Right lobe of liver (tissue), 6 donors: ENCODE measurements at regions not wholly inside any gene's neighbourhood (a gene's known extent, or its start where the extent isn't known, plus 50 kb on each side); places are given as distances from the start of the nearest gene placed in this dataset.

ENCODE experiments used
- ATAC-seq, 4 donors: fragments of 200-7000 bp; cut with Tn5 transposase; one replicate each; pipeline ENCODE4 v1.9.1; 2020; ENCODE audit warnings: mild to moderate bottlenecking in 4 of 4, moderate library complexity in 4 of 4
- DNase-seq, 3 donors: peaks; one replicate each; pipeline ENCODE4 v3.0.0-alpha.2; 2020
- H3K27ac ChIP-seq, 3 donors: fragments of 200-600 bp; one replicate each; pipeline ENCODE4 v1.8.0; 2022
- H3K27me3 ChIP-seq, 2 donors: fragments of 200-600 bp; one replicate each; pipeline ENCODE4 v1.8.0; 2022
- H3K36me3 ChIP-seq, 4 donors: fragments of 200-600 bp; sonication (generic) in 1 of 4; one replicate each; pipeline versions ENCODE4 v1.5.1 to v1.8.0; 2017 to 2022; ENCODE audit warnings: control low read depth in 1 of 4
- H3K4me1 ChIP-seq, 4 donors: fragments of 200-600 bp; sonication (generic) in 1 of 4; one replicate each; pipeline versions ENCODE4 v1.5.1 to v1.8.0; 2017 to 2022; ENCODE audit warnings: control low read depth in 1 of 4
- H3K4me3 ChIP-seq, 3 donors: fragments of 200-600 bp; one replicate each; pipeline ENCODE4 v1.8.0; 2022
- H3K9me3 ChIP-seq, 4 donors: fragments of 200-600 bp; sonication (generic) in 1 of 4; one replicate each; pipeline versions ENCODE4 v1.5.1 to v1.8.0; 2017 to 2022; ENCODE audit warnings: control low read depth in 1 of 4
- CTCF ChIP-seq, 4 donors: fragments of 200-600 bp in 3 of 4; fragments of 450-650 bp in 1 of 4; IDR thresholded peaks; one replicate each; pipeline versions ENCODE4 v1.5.1 to v1.8.0; 2016 to 2022; ENCODE audit warnings: antibody characterized with exemption in 4 of 4, mild to moderate bottlenecking in 2 of 4
- POLR2A ChIP-seq: fragments of 450-650 bp; IDR thresholded peaks from one replicate; pipeline ENCODE4 v1.6.1; 2017; ENCODE audit warnings: antibody characterized with exemption, mild to moderate bottlenecking
- WGBS: methylation state at CpG from one replicate; pipeline ENCODE4 v1.1.6; 2018; ENCODE audit warnings: low coverage, low lambda C conversion rate; ENCODE audit not compliant: insufficient coverage; ENCODE audit errors: missing lambda C conversion rate; 5-methylcytosine and 5-hydroxymethylcytosine counted together
- intact Hi-C, 2 donors: fragments of 100-400 bp; cut with DNase I; formaldehyde crosslinking; loops; one replicate each; pipeline versions ENCODE4 v1.11.2 to v1.14.1; 2022
- donor health status: DM: no; HTN: yes; CAD: no.
- donor health status: DM: no; HTN: no; CAD: no.
- donor health status: DM: no; HTN: no; CAD: no.
- donor health status: DM: no; HTN: yes; CAD: no.
- donor health status: DM: no; HTN: yes; CAD: no.

DNA sequence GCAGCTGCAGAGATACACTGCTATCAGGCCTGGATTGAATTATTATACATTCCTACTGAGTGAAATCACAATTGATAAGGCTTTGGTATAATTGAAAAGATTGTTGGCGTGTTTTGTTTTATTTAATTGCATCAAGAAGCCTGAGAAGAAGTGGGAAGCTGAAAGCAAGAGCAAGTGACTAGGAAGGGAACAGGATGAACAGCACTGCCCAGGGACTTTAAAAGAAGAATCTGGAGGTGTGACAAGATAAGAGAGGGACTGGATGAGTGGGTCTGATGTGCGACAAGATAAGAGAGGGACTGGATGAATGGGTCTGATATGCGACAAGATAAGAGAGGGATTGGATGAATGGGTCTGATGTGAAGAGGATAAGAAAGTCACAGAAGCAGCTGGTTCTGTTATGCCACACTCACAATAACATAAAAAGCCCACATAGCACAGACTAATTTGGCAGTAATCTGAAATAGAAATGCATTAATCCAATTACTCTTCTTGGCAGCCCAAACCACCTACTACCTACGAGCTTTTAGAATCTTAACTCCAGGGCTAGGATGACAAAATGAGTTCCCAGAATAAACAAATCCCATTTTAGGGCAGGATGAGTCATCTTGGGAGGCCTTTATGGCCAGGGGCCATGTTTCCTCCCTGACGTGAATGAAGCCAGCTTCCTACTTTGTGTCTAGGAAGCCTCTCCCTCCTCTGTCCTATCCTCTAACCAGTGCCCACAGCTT is 129.7 kb downstream of the DUSP10 start:
- no peaks in the 10 kb centered on the region for H3K36me3 ChIP-seq
- TF ChIP-seq POLR2A (no peak), CTCF (IDR thresholded peaks at IDR 0.05) (no peak)
- ATAC-seq, result peak in 3 of 4 donors; percentile 56 to 97 (median 75)
- no peak overlapping the region for H3K4me3 ChIP-seq
- no peak overlapping the region for H3K27ac ChIP-seq
- 51% methylated on average over 5 of the region's 5 CpGs for WGBS
- no peaks in the 10 kb centered on the region for H3K9me3 ChIP-seq
- H3K4me1 ChIP-seq, result no peaks in the 10 kb centered on the region
- intact Hi-C loops, result no loop called here
- no peaks in the 10 kb centered on the region for H3K27me3 ChIP-seq
- DNase-seq, result peak in 1 of 3 donors; percentile 53

- Histone ChIP-seq H3K27me3 (no peaks in the 10 kb centered on the region), H3K27ac (peak overlapping the region; percentile 48 to 95 (median 87)), H3K9me3 (no peaks in the 10 kb centered on the region), H3K36me3 (no peaks in the 10 kb centered on the region), H3K4me1 (peaks cover 0 to 15% (median 2%) of the 10 kb centered on the region in 4 donors), H3K4me3 (peak overlapping the region in 2 of 3 donors; percentile 5 to 26)
- ATAC-seq (peak; percentile 76 to 92 (median 88)), DNase-seq (peak in 2 of 3 donors; percentile 57 to 76)
- intact Hi-C loops, result no loop called here
- TF ChIP-seq CTCF (IDR thresholded peaks at IDR 0.05), result no peak
- TF ChIP-seq POLR2A, result peak; percentile 28
- 27% methylated on average over 5 of the region's 5 CpGs for WGBS
Measured at GRCh38 chr1:221620437-221621384, 121.2 kb downstream of the DUSP10 start.

GRCh38 chr1:221621683-221622082 is 120.2 kb downstream of the DUSP10 start:
- Histone ChIP-seq H3K36me3 (no peaks in the 10 kb centered on the region), H3K4me1 (peaks cover 0 to 15% (median 2%) of the 10 kb centered on the region in 4 donors), H3K27me3 (no peaks in the 10 kb centered on the region), H3K4me3 (no peak overlapping the region), H3K9me3 (no peaks in the 10 kb centered on the region), H3K27ac (peak overlapping the region; percentile 48 to 95 (median 87))
- TF ChIP-seq CTCF (IDR thresholded peaks at IDR 0.05), result no peak
- no peak for TF ChIP-seq POLR2A
- intact Hi-C loops, result no loop called here
- ATAC-seq (peak in 3 of 4 donors; percentile 40 to 54 (median 53)), DNase-seq (peak in 1 of 3 donors; percentile 46)
- WGBS, result 68% methylated on average over 2 of the region's 2 CpGs

DNA sequence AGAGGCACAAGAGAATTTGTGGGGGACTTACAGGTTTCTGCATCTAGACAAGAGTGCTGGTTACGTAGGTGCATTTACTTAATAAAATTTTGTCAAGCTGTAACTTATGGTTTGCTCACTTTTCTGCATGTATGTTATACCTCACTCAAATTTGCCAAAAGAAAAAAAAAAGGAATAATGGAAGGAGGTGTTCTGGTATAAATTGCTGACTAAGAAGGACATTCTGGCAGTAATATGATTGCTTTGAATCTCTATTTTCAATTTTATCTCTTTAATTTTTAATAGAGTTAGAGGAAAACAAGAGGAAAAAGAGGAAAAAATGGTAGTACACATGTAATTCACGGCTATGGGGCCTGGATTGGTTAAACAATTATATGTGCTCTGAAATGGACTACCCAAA is 119.5 kb downstream of the DUSP10 start:
- Histone ChIP-seq H3K9me3 (no peaks in the 10 kb centered on the region), H3K4me1 (peaks cover 0 to 15% (median 2%) of the 10 kb centered on the region in 4 donors), H3K4me3 (no peak overlapping the region), H3K27ac (peak overlapping the region in 2 of 3 donors; percentile 87 to 95), H3K36me3 (no peaks in the 10 kb centered on the region), H3K27me3 (no peaks in the 10 kb centered on the region)
- WGBS, result 87% methylated on average over 2 of the region's 2 CpGs
- intact Hi-C loops, result no loop called here
- DNase-seq (no peak), ATAC-seq (no peak)
- TF ChIP-seq CTCF (IDR thresholded peaks at IDR 0.05) (no peak), POLR2A (no peak)
